Thyroid gland (tissue), 4 donors: ENCODE measurements at regions not wholly inside any gene's neighbourhood (a gene's known extent, or its start where the extent isn't known, plus 50 kb on each side); places are given as distances from the start of the nearest gene placed in this dataset.

Experiments used
- CTCF ChIP-seq, 6 experiments: fragments of 200-600 bp in 3 of 6; fragments of 450-650 bp in 3 of 6; sonication (generic) in 3 of 6; IDR thresholded peaks; one replicate each; pipeline ENCODE4 v1.5.1; 2016 to 2019; ENCODE audit warnings: antibody characterized with exemption in 6 of 6, mild to moderate bottlenecking in 2 of 6, inconsistent platforms in 1 of 6, moderate library complexity in 1 of 6
- POLR2A ChIP-seq, 2 donors: fragments of 450-650 bp; IDR thresholded peaks; one replicate each; pipeline ENCODE4 v1.6.1; 2017; ENCODE audit warnings: antibody characterized with exemption in 2 of 2, mild to moderate bottlenecking in 2 of 2, moderate library complexity in 1 of 2

DNA sequence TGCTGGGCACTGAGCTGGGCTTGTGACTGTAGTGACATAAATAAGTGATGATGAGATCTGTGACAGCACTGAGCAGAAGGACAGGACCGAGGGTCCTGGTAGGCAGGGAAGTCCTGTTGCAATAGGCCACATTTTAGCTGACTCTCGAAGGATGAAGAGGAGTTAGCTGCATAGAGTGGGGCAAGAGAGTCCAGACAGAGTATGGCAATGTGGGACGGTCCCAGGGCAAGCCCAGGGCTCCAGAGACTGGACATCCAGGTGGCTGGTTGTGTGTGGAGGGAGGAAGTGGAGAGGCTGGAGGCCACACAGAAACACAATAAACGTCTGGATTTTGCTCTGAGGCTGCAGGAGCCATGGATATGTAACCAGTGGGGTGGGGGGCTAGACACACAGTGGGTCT is 64.5 kb upstream of the ZNF423 start:
- TF ChIP-seq CTCF (IDR thresholded peaks at IDR 0.05) (no peak), POLR2A (IDR thresholded peaks at IDR 0.05) (no peak)
